Peyer's patch (tissue), 4 donors: ENCODE measurements at regions not wholly inside any gene's neighbourhood (a gene's known extent, or its start where the extent isn't known, plus 50 kb on each side); places are given as distances from the start of the nearest gene placed in this dataset.

ENCODE experiments used
- DNase-seq, 3 donors: peaks; one replicate each; pipeline ENCODE4 v3.0.0-alpha.2; 2017 to 2019
- H3K27ac ChIP-seq, 4 donors: fragments of 200-600 bp; sonication (generic); one replicate each; pipeline ENCODE4 v1.5.1; 2016 to 2019
- H3K27me3 ChIP-seq, 2 donors: fragments of 200-600 bp; sonication (generic); one replicate each; pipeline ENCODE4 v1.5.1; 2019
- H3K36me3 ChIP-seq, 3 donors: fragments of 200-600 bp; sonication (generic); one replicate each; pipeline ENCODE4 v1.5.1; 2016 to 2019
- H3K4me1 ChIP-seq, 4 donors: fragments of 200-600 bp; sonication (generic); one replicate each; pipeline ENCODE4 v1.5.1; 2016 to 2019
- H3K4me3 ChIP-seq, 4 donors: fragments of 200-600 bp; sonication (generic); 1 replicate in 3 of 4; 2 replicates in 1 of 4; pipeline ENCODE4 v1.5.1; 2016 to 2019; ENCODE audit warnings: mild to moderate bottlenecking in 1 of 4
- H3K9me3 ChIP-seq, 4 donors: fragments of 200-600 bp; sonication (generic); one replicate each; pipeline ENCODE4 v1.5.1; 2016 to 2019; ENCODE audit warnings: mild to moderate bottlenecking in 1 of 4
- CTCF ChIP-seq, 6 experiments: fragments of 450-650 bp in 4 of 6; fragments of 200-600 bp in 2 of 6; sonication (generic) in 1 of 6; IDR thresholded peaks; one replicate each; pipeline ENCODE4 v1.5.1; 2017 to 2019; ENCODE audit warnings: antibody characterized with exemption in 6 of 6, mild to moderate bottlenecking in 3 of 6, moderate library complexity in 1 of 6
- POLR2A ChIP-seq, 2 donors: fragments of 450-650 bp; IDR thresholded peaks; one replicate each; pipeline ENCODE4 v1.5.1; 2017; ENCODE audit warnings: antibody characterized with exemption in 2 of 2, mild to moderate bottlenecking in 2 of 2, moderate library complexity in 2 of 2

GRCh38 chr2:179348906-179349305 lies 84.3 kb upstream of the SESTD1 start:
- TF ChIP-seq CTCF (IDR thresholded peaks at IDR 0.05) (no peak), POLR2A (IDR thresholded peaks at IDR 0.05) (no peak)
- Histone ChIP-seq H3K27ac (peak overlapping the region in 1 of 4 donors; percentile 35), H3K36me3 (no peaks in the 10 kb centered on the region), H3K9me3 (no peaks in the 10 kb centered on the region), H3K4me1 (peaks cover 0 to 5% (median 0%) of the 10 kb centered on the region in 4 donors), H3K4me3 (no peak overlapping the region), H3K27me3 (no peaks in the 10 kb centered on the region)
- DNase-seq = no peak

GRCh38 chr2:179344970-179345369 lies 80.3 kb upstream of the SESTD1 start:
- H3K27me3 ChIP-seq = no peaks in the 10 kb centered on the region
- DNase-seq = no peak
- peaks cover 0 to 5% (median 0%) of the 10 kb centered on the region in 4 donors for H3K4me1 ChIP-seq
- no peaks in the 10 kb centered on the region for H3K9me3 ChIP-seq
- H3K4me3 ChIP-seq = no peak overlapping the region
- no peak for TF ChIP-seq CTCF (IDR thresholded peaks at IDR 0.05)
- no peak for TF ChIP-seq POLR2A (IDR thresholded peaks at IDR 0.05)
- no peaks in the 10 kb centered on the region for H3K36me3 ChIP-seq
- H3K27ac ChIP-seq = no peak overlapping the region

DNA sequence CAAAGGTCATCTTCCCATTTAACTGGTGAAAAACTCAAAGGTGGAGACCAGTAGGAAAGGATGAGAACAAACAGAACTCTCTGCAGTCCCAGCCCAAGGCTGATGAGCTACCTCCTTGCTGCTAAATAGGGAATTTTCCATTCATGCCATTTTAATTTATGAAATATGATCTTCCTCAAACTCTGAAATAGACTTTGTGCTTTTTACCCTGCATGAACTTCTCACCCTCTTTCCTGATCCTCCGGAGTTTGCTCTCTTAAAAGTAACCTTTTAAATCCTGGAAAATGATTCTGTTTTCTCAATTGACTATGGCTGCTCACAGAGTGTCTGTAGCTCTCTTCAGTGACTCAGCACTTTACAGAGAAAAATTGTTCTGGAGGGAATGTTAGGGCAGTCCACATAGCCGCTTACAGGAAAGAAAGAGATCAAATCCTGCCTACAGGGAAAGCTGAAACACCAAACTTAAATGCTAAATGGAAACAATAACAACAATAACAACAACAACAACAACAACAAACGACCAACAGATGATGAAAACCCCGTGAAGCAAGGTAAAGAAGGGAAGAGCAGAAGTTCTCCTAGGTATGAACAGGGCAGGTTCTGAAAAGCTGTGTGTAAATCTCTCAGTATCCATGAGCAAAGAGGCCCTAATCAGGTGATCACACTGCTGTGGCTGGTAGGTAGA lies 79.8 kb upstream of the SESTD1 start:
- DNase-seq = no peak
- Histone ChIP-seq H3K27me3 (no peaks in the 10 kb centered on the region), H3K27ac (no peak overlapping the region), H3K4me1 (peaks cover 0 to 5% (median 0%) of the 10 kb centered on the region in 4 donors), H3K4me3 (no peak overlapping the region), H3K36me3 (no peaks in the 10 kb centered on the region), H3K9me3 (no peaks in the 10 kb centered on the region)
- no peak for TF ChIP-seq POLR2A (IDR thresholded peaks at IDR 0.05)
- TF ChIP-seq CTCF (IDR thresholded peaks at IDR 0.05) = peak in 1 of 6 experiments; percentile 5

GRCh38 chr2:179343945-179344279 lies 79.3 kb upstream of the SESTD1 start:
- TF ChIP-seq POLR2A (IDR thresholded peaks at IDR 0.05) = no peak
- TF ChIP-seq CTCF (IDR thresholded peaks at IDR 0.05) = no peak
- Histone ChIP-seq H3K4me1 (peaks cover 0 to 5% (median 0%) of the 10 kb centered on the region in 4 donors), H3K36me3 (no peaks in the 10 kb centered on the region), H3K4me3 (no peak overlapping the region), H3K9me3 (no peaks in the 10 kb centered on the region), H3K27ac (no peak overlapping the region), H3K27me3 (no peaks in the 10 kb centered on the region)
- DNase-seq = no peak

- Histone ChIP-seq H3K36me3 (no peaks in the 10 kb centered on the region), H3K4me1 (peaks cover 0 to 5% (median 0%) of the 10 kb centered on the region in 4 donors), H3K27me3 (no peaks in the 10 kb centered on the region), H3K27ac (no peak overlapping the region), H3K9me3 (no peaks in the 10 kb centered on the region), H3K4me3 (no peak overlapping the region)
- TF ChIP-seq CTCF (IDR thresholded peaks at IDR 0.05) = no peak
- TF ChIP-seq POLR2A (IDR thresholded peaks at IDR 0.05) = no peak
- no peak for DNase-seq
Observed at GRCh38 chr2:179341152-179341866, 76.7 kb upstream of the SESTD1 start.
